ENCODE measurements at regions not wholly inside any gene's neighbourhood (a gene's known extent, or its start where the extent isn't known, plus 50 kb on each side); places are given as distances from the start of the nearest gene placed in this dataset.

- Histone ChIP-seq H3K27ac (ENCODE audit: low read depth, low read length) (no peak overlapping the region), H3K4me3 (ENCODE audit: low read depth, low read length) (no peak overlapping the region), H3K27me3 (ENCODE audit: control insufficient read depth, insufficient read depth, low read length) (no peaks in the 10 kb centered on the region), H3K9me3 (ENCODE audit: control insufficient read depth, insufficient read depth, low read length) (peaks cover 91% of the 10 kb centered on the region)
- CTCF ChIA-PET, result no interaction called here
- no peak for TF ChIP-seq CTCF (IDR thresholded peaks at IDR 0.05; ENCODE audit: low read depth, low read length)
- POLR2A ChIA-PET, result no interaction called here
- no peak for DNase-seq (ENCODE audit: low read depth, low spot score)
Observed at GRCh38 chr13:111917086-111917485, 149.9 kb upstream of the SOX1 start.

DNA sequence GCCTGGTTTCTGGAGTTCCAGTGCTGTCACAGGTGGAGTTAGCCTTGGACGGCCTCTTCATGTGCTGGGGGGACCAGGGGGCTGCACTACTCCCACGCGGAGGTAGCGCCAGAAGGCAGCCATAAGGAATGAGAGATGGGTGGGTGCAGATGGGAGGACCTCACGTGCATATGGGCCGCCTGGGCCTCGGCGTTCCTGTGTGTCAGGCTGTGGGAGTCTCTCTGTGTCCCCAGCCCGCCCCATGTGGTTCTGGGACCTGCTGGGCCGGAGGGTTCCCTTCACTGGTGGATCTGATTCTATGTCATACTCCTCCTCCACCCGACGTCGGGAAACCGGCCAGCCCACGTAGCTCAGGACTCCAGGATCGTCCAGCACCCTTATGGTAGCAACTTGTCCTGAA, 149.0 kb upstream of the SOX1 start:
- no peak for TF ChIP-seq CTCF (IDR thresholded peaks at IDR 0.05; ENCODE audit: low read depth, low read length)
- Histone ChIP-seq H3K4me3 (ENCODE audit: low read depth, low read length) (no peak overlapping the region), H3K27me3 (ENCODE audit: control insufficient read depth, insufficient read depth, low read length) (no peaks in the 10 kb centered on the region), H3K27ac (ENCODE audit: low read depth, low read length) (no peak overlapping the region), H3K9me3 (ENCODE audit: control insufficient read depth, insufficient read depth, low read length) (peaks cover 89% of the 10 kb centered on the region)
- ChIA-PET CTCF (no interaction called here), POLR2A (no interaction called here)
- DNase-seq (ENCODE audit: low read depth, low spot score), result no peak

DNA sequence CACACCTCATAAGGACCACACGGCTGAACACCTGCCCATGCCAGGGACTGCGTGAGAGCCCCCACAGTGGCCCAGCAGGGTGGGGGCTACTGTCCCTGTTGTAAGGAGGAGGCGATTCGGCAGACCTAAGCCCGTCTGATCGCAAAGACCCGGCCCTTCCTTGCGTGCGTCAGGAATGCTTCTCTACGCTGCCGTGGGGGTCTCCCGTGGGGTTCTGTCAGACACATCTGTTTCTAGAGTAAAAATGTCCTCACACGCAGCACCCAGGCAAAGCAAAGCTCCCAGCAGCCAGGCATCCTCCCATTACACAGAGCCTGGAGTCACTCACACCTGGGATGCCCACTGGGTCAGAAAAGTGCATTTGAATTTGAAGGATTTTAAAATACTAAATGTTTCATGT, 147.7 kb upstream of the SOX1 start:
- ChIA-PET CTCF (no interaction called here), POLR2A (no interaction called here)
- Histone ChIP-seq H3K9me3 (ENCODE audit: control insufficient read depth, insufficient read depth, low read length) (peaks cover 83% of the 10 kb centered on the region), H3K27me3 (ENCODE audit: control insufficient read depth, insufficient read depth, low read length) (no peaks in the 10 kb centered on the region), H3K4me3 (ENCODE audit: low read depth, low read length) (no peak overlapping the region), H3K27ac (ENCODE audit: low read depth, low read length) (no peak overlapping the region)
- DNase-seq (ENCODE audit: low read depth, low spot score), result no peak
- no peak for TF ChIP-seq CTCF (IDR thresholded peaks at IDR 0.05; ENCODE audit: low read depth, low read length)

DNA sequence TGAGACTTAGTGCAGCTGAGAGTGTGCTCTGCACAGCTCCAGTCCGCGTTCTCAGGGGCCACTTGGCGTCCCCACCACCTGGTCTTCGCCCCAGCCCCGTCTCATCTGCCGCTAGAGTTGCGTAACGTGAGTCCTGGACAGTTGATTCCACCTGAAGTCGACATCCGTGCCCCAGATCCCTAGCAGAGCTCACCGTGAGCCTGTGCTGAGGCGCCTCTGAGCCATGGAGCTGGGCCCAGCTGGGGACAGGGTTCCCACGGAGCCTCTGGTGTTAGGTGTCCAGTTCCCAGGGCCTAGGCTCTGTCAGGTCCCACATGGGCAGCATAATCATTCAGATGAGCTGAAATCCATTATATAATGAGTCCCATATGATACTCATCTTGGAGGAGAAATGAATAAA, 147.1 kb upstream of the SOX1 start:
- no peak for DNase-seq (ENCODE audit: low read depth, low spot score)
- no peak for TF ChIP-seq CTCF (IDR thresholded peaks at IDR 0.05; ENCODE audit: low read depth, low read length)
- POLR2A ChIA-PET, result no interaction called here
- Histone ChIP-seq H3K4me3 (ENCODE audit: low read depth, low read length) (no peak overlapping the region), H3K9me3 (ENCODE audit: control insufficient read depth, insufficient read depth, low read length) (peaks cover 78% of the 10 kb centered on the region), H3K27ac (ENCODE audit: low read depth, low read length) (no peak overlapping the region), H3K27me3 (ENCODE audit: control insufficient read depth, insufficient read depth, low read length) (no peaks in the 10 kb centered on the region)
- CTCF ChIA-PET, result no interaction called here

GRCh38 chr13:111920306-111920931, 146.5 kb upstream of the SOX1 start:
- H3K27me3 ChIP-seq (ENCODE audit: control insufficient read depth, insufficient read depth, low read length), result no peaks in the 10 kb centered on the region
- DNase-seq (ENCODE audit: low read depth, low spot score), result no peak
- H3K27ac ChIP-seq (ENCODE audit: low read depth, low read length), result no peak overlapping the region
- ChIA-PET POLR2A (no interaction called here), CTCF (no interaction called here)
- no peak for TF ChIP-seq CTCF (IDR thresholded peaks at IDR 0.05; ENCODE audit: low read depth, low read length)
- no peak overlapping the region for H3K4me3 ChIP-seq (ENCODE audit: low read depth, low read length)
- H3K9me3 ChIP-seq (ENCODE audit: control insufficient read depth, insufficient read depth, low read length), result peaks cover 78% of the 10 kb centered on the region
